ENCODE measurements at regions not wholly inside any gene's neighbourhood (a gene's known extent, or its start where the extent isn't known, plus 50 kb on each side); places are given as distances from the start of the nearest gene placed in this dataset.

- H3K4me3 ChIP-seq (ENCODE audit: low read length): no peak overlapping the region
These were observed 252.6 kb downstream of the RND3 start for GRCh38 chr2:150234787-150235446.

GRCh38 chr2:150232871-150233270 lies 254.6 kb downstream of the RND3 start:
- H3K27ac ChIP-seq (ENCODE audit: low read length): no peak overlapping the region

More at GRCh38 chr2:150234787-150235446, 252.6 kb downstream of the RND3 start:
- Mint-ChIP-seq H3K4me1 (no peaks in the 10 kb centered on the region), H3K27me3 (ENCODE audit: low read depth in 2 of 2) (no peaks in the 10 kb centered on the region), H3K27ac (no peak overlapping the region), H3K36me3 (no peaks in the 10 kb centered on the region), H3K4me3 (no peak overlapping the region), H3K9me3 (peaks cover 9 to 13% of the 10 kb centered on the region in 2 donors)
- Histone ChIP-seq H3K4me1 (ENCODE audit: control insufficient read depth, insufficient read depth, low read length) (no peaks in the 10 kb centered on the region), H3K9me3 (ENCODE audit: control insufficient read depth, insufficient read depth, low read length) (peaks cover 5% of the 10 kb centered on the region), H3K36me3 (ENCODE audit: control insufficient read depth, insufficient read depth, low read length) (no peaks in the 10 kb centered on the region), H3K27me3 (ENCODE audit: control insufficient read depth, insufficient read depth, low read length) (no peaks in the 10 kb centered on the region), H3K27ac (ENCODE audit: low read length) (no peak overlapping the region)
- intact Hi-C loops (cut with micrococcal nuclease): no loop called here
- DNase-seq (no peak), ATAC-seq (no peak)
- TF ChIP-seq CTCF (IDR thresholded peaks at IDR 0.05): no peak
- WGBS (ENCODE audit: insufficient coverage): 73% methylated on average over 7 of the region's 7 CpGs

GRCh38 chr2:150232321-150232720 lies 255.1 kb downstream of the RND3 start:
- Mint-ChIP-seq H3K27ac (no peak overlapping the region), H3K4me3 (no peak overlapping the region), H3K4me1 (no peaks in the 10 kb centered on the region), H3K36me3 (no peaks in the 10 kb centered on the region), H3K27me3 (ENCODE audit: low read depth in 2 of 2) (no peaks in the 10 kb centered on the region), H3K9me3 (peaks cover 9 to 11% of the 10 kb centered on the region in 2 donors)
- no peaks in the 10 kb centered on the region for H3K27me3 ChIP-seq (ENCODE audit: control insufficient read depth, insufficient read depth, low read length)
- WGBS (ENCODE audit: insufficient coverage): 64% methylated on average over 1 of the region's 1 CpG
- ATAC-seq: no peak
- no peak overlapping the region for H3K4me3 ChIP-seq (ENCODE audit: low read length)
- intact Hi-C loops (cut with micrococcal nuclease): no loop called here
- TF ChIP-seq CTCF (IDR thresholded peaks at IDR 0.05): no peak
- H3K36me3 ChIP-seq (ENCODE audit: control insufficient read depth, insufficient read depth, low read length): no peaks in the 10 kb centered on the region
- H3K27ac ChIP-seq (ENCODE audit: low read length): no peak overlapping the region
- no peak for DNase-seq
- no peaks in the 10 kb centered on the region for H3K4me1 ChIP-seq (ENCODE audit: control insufficient read depth, insufficient read depth, low read length)
- H3K9me3 ChIP-seq (ENCODE audit: control insufficient read depth, insufficient read depth, low read length): no peaks in the 10 kb centered on the region

More at GRCh38 chr2:150232871-150233270, 254.6 kb downstream of the RND3 start:
- no peaks in the 10 kb centered on the region for H3K36me3 Mint-ChIP-seq
- H3K27me3 Mint-ChIP-seq (ENCODE audit: low read depth in 2 of 2): no peaks in the 10 kb centered on the region
- no peak overlapping the region for H3K4me3 Mint-ChIP-seq
- Histone ChIP-seq H3K9me3 (ENCODE audit: control insufficient read depth, insufficient read depth, low read length) (no peaks in the 10 kb centered on the region), H3K36me3 (ENCODE audit: control insufficient read depth, insufficient read depth, low read length) (no peaks in the 10 kb centered on the region), H3K27me3 (ENCODE audit: control insufficient read depth, insufficient read depth, low read length) (no peaks in the 10 kb centered on the region), H3K4me1 (ENCODE audit: control insufficient read depth, insufficient read depth, low read length) (no peaks in the 10 kb centered on the region), H3K4me3 (ENCODE audit: low read length) (no peak overlapping the region)
- peaks cover 9 to 11% of the 10 kb centered on the region in 2 donors for H3K9me3 Mint-ChIP-seq
- H3K4me1 Mint-ChIP-seq: no peaks in the 10 kb centered on the region
- DNase-seq (no peak), ATAC-seq (no peak)
- intact Hi-C loops (cut with micrococcal nuclease): no loop called here
- no peak for TF ChIP-seq CTCF (IDR thresholded peaks at IDR 0.05)
- H3K27ac Mint-ChIP-seq: no peak overlapping the region

GRCh38 chr2:150230616-150231015 lies 256.9 kb downstream of the RND3 start:
- H3K9me3 Mint-ChIP-seq: peaks cover 12 to 13% of the 10 kb centered on the region in 2 donors
- H3K4me3 Mint-ChIP-seq: no peak overlapping the region
- Histone ChIP-seq H3K4me3 (ENCODE audit: low read length) (no peak overlapping the region), H3K9me3 (ENCODE audit: control insufficient read depth, insufficient read depth, low read length) (no peaks in the 10 kb centered on the region), H3K27me3 (ENCODE audit: control insufficient read depth, insufficient read depth, low read length) (no peaks in the 10 kb centered on the region), H3K27ac (ENCODE audit: low read length) (no peak overlapping the region), H3K36me3 (ENCODE audit: control insufficient read depth, insufficient read depth, low read length) (no peaks in the 10 kb centered on the region), H3K4me1 (ENCODE audit: control insufficient read depth, insufficient read depth, low read length) (no peaks in the 10 kb centered on the region)
- WGBS (ENCODE audit: insufficient coverage): no CpG with 5 or more reads among the region's 1 CpG
- DNase-seq: no peak
- no peaks in the 10 kb centered on the region for H3K36me3 Mint-ChIP-seq
- ATAC-seq: no peak
- no peak overlapping the region for H3K27ac Mint-ChIP-seq
- TF ChIP-seq CTCF (IDR thresholded peaks at IDR 0.05): no peak
- no peaks in the 10 kb centered on the region for H3K27me3 Mint-ChIP-seq (ENCODE audit: low read depth in 2 of 2)
- intact Hi-C loops (cut with micrococcal nuclease): no loop called here
- no peaks in the 10 kb centered on the region for H3K4me1 Mint-ChIP-seq
